Fibroblast of pulmonary artery (primary cell): ENCODE measurements at regions not wholly inside any gene's neighbourhood (a gene's known extent, or its start where the extent isn't known, plus 50 kb on each side); places are given as distances from the start of the nearest gene placed in this dataset.

Source experiments
- DNase-seq: peaks from one replicate; pipeline ENCODE4 v3.0.0-alpha.2; 2010; ENCODE audit warnings: low read depth
- H3K4me3 ChIP-seq: replicated peaks from 2 replicates; pipeline ENCODE4 v1.5.1; 2011; ENCODE audit warnings: low read depth, mild to moderate bottlenecking, control low read depth, low read length, moderate library complexity
- TF ChIP-seq, protein P1 (sequence below): IDR thresholded peaks from 2 replicates; pipeline ENCODE4 v1.5.1; 2011; ENCODE audit warnings: mild to moderate bottlenecking, control low read depth, low read length, inconsistent platforms; ENCODE audit errors: missing control alignments

DNA sequence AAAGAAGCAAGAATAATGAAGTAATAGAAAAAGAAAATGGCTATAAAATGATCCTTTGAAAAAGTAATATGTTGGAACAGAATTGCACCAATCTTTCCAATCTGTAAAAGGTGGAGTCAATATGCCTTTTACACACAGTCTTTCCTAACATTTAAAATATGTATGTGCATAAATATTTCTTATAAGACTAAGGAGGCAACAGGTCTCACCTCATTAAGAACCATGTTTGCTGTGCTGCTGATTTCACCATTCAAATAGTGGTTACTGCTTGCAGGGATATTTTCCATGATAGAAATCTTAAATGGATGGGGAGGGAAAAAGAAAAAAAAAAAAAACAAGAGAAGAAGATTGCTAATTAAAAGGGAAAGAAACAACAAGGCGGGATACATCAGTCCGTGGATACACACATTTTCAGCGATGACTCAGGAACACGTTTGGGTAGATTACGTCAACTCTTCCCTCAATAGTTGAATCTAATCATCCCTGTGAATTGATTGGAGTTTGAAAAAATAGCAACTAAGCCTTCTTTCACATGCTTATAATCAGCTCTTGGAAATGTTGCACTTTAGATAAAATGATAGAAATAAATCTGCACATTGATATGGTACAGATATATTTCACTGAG, 2133.9 kb upstream of the CELF4 start:
- TF ChIP-seq, protein P1, sequence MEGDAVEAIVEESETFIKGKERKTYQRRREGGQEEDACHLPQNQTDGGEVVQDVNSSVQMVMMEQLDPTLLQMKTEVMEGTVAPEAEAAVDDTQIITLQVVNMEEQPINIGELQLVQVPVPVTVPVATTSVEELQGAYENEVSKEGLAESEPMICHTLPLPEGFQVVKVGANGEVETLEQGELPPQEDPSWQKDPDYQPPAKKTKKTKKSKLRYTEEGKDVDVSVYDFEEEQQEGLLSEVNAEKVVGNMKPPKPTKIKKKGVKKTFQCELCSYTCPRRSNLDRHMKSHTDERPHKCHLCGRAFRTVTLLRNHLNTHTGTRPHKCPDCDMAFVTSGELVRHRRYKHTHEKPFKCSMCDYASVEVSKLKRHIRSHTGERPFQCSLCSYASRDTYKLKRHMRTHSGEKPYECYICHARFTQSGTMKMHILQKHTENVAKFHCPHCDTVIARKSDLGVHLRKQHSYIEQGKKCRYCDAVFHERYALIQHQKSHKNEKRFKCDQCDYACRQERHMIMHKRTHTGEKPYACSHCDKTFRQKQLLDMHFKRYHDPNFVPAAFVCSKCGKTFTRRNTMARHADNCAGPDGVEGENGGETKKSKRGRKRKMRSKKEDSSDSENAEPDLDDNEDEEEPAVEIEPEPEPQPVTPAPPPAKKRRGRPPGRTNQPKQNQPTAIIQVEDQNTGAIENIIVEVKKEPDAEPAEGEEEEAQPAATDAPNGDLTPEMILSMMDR = no peak
- no peak for DNase-seq

DNA sequence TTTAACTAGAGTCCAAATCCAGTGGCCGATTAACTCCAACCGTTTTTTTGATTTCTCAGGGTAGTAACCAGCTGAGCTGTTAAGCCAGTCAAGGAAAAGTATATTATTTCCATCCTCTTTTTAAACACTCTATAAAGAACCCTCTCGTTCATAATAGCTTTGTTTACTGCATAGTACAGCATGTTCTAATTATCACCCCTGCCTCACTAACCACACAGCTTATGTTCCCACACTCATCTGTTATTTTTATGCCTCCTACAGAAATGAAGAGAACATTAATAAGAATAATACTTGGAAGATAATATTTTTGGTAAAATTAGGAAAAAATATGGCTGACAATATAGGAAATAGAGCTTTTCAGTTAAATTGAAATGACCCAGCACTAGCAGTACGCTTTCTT, 2132.8 kb upstream of the CELF4 start:
- no peak for DNase-seq
- TF ChIP-seq, protein P1 = no peak

More for the DNA sequence above, 2133.9 kb upstream of the CELF4 start:
- no peak overlapping the region for H3K4me3 ChIP-seq

DNA sequence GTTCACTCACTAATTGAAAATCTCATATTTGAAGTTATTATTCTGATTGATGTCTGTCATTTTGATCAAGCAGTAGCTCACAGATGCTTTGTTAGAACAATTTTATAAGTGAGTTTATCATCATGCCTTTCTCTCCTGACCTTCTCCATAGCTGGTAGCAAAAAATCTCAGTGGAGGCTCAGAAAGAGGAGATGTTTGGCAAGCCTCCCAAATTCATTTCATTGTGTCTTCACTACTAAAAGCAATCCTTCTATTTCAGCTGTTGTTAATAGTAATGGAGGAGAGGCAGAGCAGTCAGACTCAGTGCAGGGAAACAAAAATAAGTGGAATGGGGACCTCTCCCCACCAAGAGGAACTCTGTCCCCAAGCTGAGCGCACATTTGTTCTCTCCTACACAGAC, 2127.8 kb upstream of the CELF4 start:
- peak; percentile 21 for DNase-seq
- H3K4me3 ChIP-seq = no peak overlapping the region
- TF ChIP-seq, protein P1 = no peak

More for the DNA sequence above, 2132.8 kb upstream of the CELF4 start:
- no peak overlapping the region for H3K4me3 ChIP-seq

DNA sequence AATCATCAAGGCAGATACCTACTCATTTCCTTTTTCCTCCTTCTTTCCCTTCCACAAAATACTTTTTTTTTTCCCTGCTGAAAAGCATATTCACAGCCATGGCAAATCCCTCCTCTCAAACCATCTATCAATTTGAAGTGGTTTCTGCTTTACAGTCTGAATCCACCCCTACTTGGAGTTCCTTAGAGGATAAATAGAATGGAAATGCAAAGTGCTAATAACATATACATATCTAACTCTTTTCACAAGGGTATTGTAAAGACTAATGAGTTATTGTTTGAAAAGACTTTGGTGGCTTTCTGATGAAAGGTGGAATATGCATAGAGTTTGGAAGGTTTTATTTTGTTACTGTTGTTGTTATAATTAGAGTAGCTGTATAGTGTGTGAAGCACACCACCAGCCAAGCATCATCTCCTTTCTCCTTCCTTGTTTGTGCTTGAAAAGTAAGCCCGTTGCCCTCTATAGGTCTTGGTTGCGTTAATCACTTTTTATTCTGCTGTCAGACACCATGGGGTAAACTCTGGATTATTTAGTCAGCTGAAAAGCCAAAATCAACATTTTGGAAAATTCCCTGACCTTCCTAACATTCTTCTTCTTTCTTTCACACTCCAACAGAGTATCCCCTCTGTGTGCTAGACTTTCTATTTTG, 2126.9 kb upstream of the CELF4 start:
- DNase-seq = no peak
- H3K4me3 ChIP-seq = no peak overlapping the region
- TF ChIP-seq, protein P1 = no peak

DNA sequence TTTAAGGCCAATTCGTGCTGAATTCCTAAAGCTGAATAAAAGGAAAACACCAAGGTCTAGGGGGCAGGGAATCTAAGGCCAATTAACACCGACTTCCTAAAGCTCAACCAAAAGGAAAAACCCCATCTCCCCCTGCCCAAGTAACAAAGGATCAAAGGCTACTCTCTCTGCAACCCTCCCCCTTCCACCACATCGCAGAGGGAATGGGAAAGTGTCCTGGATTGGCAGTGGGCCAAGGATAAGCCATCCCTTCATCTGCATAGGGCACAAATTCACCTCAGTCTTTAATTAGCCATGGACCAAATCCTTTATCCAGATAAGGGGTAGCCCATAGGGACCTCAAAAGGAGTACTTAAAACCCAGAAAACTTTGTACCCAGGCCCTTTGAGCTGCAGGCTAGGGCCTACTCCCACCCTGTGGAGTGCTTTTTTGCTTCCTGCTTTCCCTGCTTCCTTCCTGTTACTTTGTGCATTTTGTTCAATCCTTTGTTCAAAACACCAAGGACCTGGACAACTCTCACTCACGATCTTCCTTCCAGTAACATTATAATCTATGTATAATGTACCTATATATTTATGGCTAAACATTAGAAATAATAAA, 2119.8 kb upstream of the CELF4 start:
- H3K4me3 ChIP-seq = no peak overlapping the region
- TF ChIP-seq, protein P1 = no peak
- DNase-seq = no peak

DNA sequence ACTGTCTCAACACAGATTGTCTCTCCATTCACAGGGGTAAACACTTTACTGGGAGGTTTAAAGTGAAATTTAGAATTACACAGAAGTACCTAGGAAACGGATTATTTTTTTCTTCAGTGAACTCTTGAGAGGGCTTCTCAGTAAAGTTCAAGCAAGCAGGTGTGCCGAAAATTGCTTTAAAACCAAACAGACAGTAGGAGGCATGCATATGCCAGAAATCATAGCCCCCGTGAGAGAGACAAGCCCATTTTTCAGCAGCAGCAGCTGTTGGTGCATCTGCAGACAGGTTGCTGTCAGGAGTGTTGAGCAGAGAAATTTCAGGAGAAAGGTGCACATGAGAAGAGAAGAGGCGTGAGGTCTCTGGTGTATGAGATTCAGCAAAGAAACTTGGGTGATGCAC, 2115.5 kb upstream of the CELF4 start:
- no peak for DNase-seq
- TF ChIP-seq, protein P1 = no peak
- H3K4me3 ChIP-seq = no peak overlapping the region
